GM12878 (cell line): ENCODE measurements at regions not wholly inside any gene's neighbourhood (a gene's known extent, or its start where the extent isn't known, plus 50 kb on each side); places are given as distances from the start of the nearest gene placed in this dataset.

Experiments
- ATAC-seq: fragments of 200-7000 bp; cut with Tn5 transposase; 3 replicates; pipeline ENCODE4 v1.9.1; 2020; ENCODE audit warnings: mild to moderate bottlenecking, moderate library complexity
- BruUV-seq: library from RNA; stranded (reverse); fragments of 400-500 nt; replicated peaks from 2 replicates; lab custom pipeline; 2021; lab: Mats Ljungman, UMichigan
- CTCF ChIA-PET: fragments of 300-600 bp; sonication (Branson Sonifier 250); formaldehyde crosslinking; extraction: SDS; loops from one replicate; lab custom pipeline; 2021; ENCODE audit warnings: inconsistent platforms; lab: Yijun Ruan, JAX
- POLR2A ChIA-PET: fragments of 350-600 bp; formaldehyde crosslinking; extraction: SDS; loops from one replicate; lab custom pipeline; 2021; ENCODE audit warnings: inconsistent platforms; lab: Charles Lee
- RAD21 ChIA-PET: fragments of 300-600 bp; sonication (Branson Sonifier 250); formaldehyde crosslinking; loops from one replicate; lab custom pipeline; 2023; ENCODE audit warnings: antibody characterized with exemption; ENCODE audit not compliant: unreplicated experiment; lab: Charles Lee
- SMC1A ChIA-PET: fragments of 300-600 bp; sonication (Branson Sonifier 250); formaldehyde crosslinking; loops from one replicate; lab custom pipeline; 2023; ENCODE audit not compliant: unreplicated experiment, uncharacterized antibody; lab: Charles Lee
- DNase-seq: peaks from one replicate; pipeline ENCODE4 v3.0.0-alpha.2; 2011; ENCODE audit warnings: low read depth, low spot score
- FAIRE-seq: peaks from 3 replicates; lab custom pipeline; 2011; peaks lifted over from hg19 to GRCh38; lab: Jason Lieb, UNC
- H2AFZ ChIP-seq: 2 replicates; pipeline ENCODE4 v1.6.0; 2011; ENCODE audit warnings: low read depth, low read length, control low read depth; ENCODE audit not compliant: control insufficient read depth
- H3K27ac ChIP-seq: 2 replicates; pipeline ENCODE4 v1.5.1; 2011; ENCODE audit warnings: control low read depth; ENCODE audit not compliant: control insufficient read depth, insufficient read depth
- H3K27me3 ChIP-seq, 2 experiments: replicated peaks in 1 of 2; 2 replicates each; pipeline versions ENCODE4 v1.6.0 to v1.6.1; 2011; ENCODE audit warnings: low read length in 1 of 2; ENCODE audit not compliant: control insufficient read depth in 2 of 2, insufficient read depth in 2 of 2
- H3K36me3 ChIP-seq, 2 experiments: 2 replicates each; pipeline ENCODE4 v1.5.1; 2011; ENCODE audit warnings: low read length in 1 of 2; ENCODE audit not compliant: control insufficient read depth in 2 of 2, insufficient read depth in 2 of 2
- H3K4me1 ChIP-seq: 2 replicates; pipeline ENCODE4 v1.6.1; 2011; ENCODE audit warnings: mild to moderate bottlenecking, low read length, moderate library complexity, mixed read lengths; ENCODE audit not compliant: control insufficient read depth, insufficient read depth
- H3K4me2 ChIP-seq: 2 replicates; pipeline ENCODE4 v1.6.0; 2011; ENCODE audit warnings: control low read depth; ENCODE audit not compliant: control insufficient read depth, insufficient read depth
- H3K4me3 ChIP-seq: fragments of 200-600 bp; sonication (generic); 2 replicates; pipeline ENCODE4 v1.5.1; 2016
- H3K79me2 ChIP-seq: 2 replicates; pipeline ENCODE4 v1.6.0; 2011; ENCODE audit warnings: low read length; ENCODE audit not compliant: control insufficient read depth, insufficient read depth
- H3K9ac ChIP-seq: 2 replicates; pipeline ENCODE4 v1.8.0; 2011; ENCODE audit warnings: low read length, control low read depth, mixed read lengths; ENCODE audit not compliant: control insufficient read depth, insufficient read depth
- H3K9me3 ChIP-seq: replicated peaks from 3 replicates; pipeline ENCODE4 v1.5.1; 2011; ENCODE audit warnings: mild to moderate bottlenecking, low read length; ENCODE audit not compliant: control insufficient read depth, insufficient read depth
- H4K20me1 ChIP-seq: 2 replicates; pipeline ENCODE4 v1.6.0; 2011; ENCODE audit not compliant: control insufficient read depth, insufficient read depth
- E2F8 ChIP-seq: fragments of 450-650 bp; IDR thresholded peaks from 2 replicates; pipeline ENCODE4 v1.6.1; 2018; ENCODE audit warnings: mild to moderate bottlenecking, low read depth, moderate library complexity; ENCODE audit not compliant: partially characterized antibody
- IRF3 ChIP-seq: fragments of 450-650 bp; IDR thresholded peaks from 2 replicates; pipeline ENCODE4 v1.6.1; 2014; ENCODE audit warnings: mild to moderate bottlenecking
- PML ChIP-seq: IDR thresholded peaks from 2 replicates; pipeline ENCODE4 v1.6.1; 2012; ENCODE audit warnings: low read length, inconsistent platforms
- TCF3 ChIP-seq: IDR thresholded peaks from 2 replicates; pipeline ENCODE4 v1.6.1; 2012; ENCODE audit warnings: low read depth, mild to moderate bottlenecking, low read length, borderline replicate concordance; ENCODE audit not compliant: insufficient read depth
- WRNIP1 ChIP-seq: IDR thresholded peaks from 2 replicates; pipeline ENCODE4 v1.6.1; 2011; ENCODE audit warnings: low read depth, low read length, improper control_type of control experiment, borderline replicate concordance
- in situ Hi-C: fragments of 300-500 bp; cut with MboI; formaldehyde crosslinking; loops from 9 replicates; pipeline ENCODE4 v1.14.3; 2018; ENCODE audit warnings: mixed read lengths
- intact Hi-C: fragments of 100-400 bp; cut with micrococcal nuclease; formaldehyde crosslinking; loops from one replicate; pipeline ENCODE4 v1.14.2; 2022; ENCODE audit not compliant: unreplicated experiment

- no peak for TF ChIP-seq WRNIP1
- no peak for TF ChIP-seq E2F8
- no peak for TF ChIP-seq PML
- TF ChIP-seq IRF3 = no peak
- no peak for TF ChIP-seq TCF3
- DNase-seq = no peak
Observed at GRCh38 chr4:12519426-12519825, 964.7 kb downstream of the RAB28 start.

More at GRCh38 chr4:12519426-12519825, 964.7 kb downstream of the RAB28 start:
- Histone ChIP-seq H2AFZ (no peak overlapping the region), H3K4me1 (no peaks in the 10 kb centered on the region), H3K36me3 (no peaks in the 10 kb centered on the region), H3K27ac (no peak overlapping the region), H4K20me1 (no peaks in the 10 kb centered on the region), H3K79me2 (no peaks in the 10 kb centered on the region), H3K4me2 (no peak overlapping the region), H3K4me3 (no peak overlapping the region), H3K27me3 (no peaks in the 10 kb centered on the region), H3K9me3 (no peaks in the 10 kb centered on the region), H3K9ac (no peak overlapping the region)
- POLR2A ChIA-PET = no interaction called here
- no TSS peak for BruUV-seq
- CTCF ChIA-PET = no interaction called here
- in situ Hi-C loops (no loop called here), intact Hi-C loops (no loop called here)
- RAD21 ChIA-PET = no interaction called here
- ATAC-seq = no peak
- SMC1A ChIA-PET = no interaction called here
- FAIRE-seq = no peak
